Central memory CD4-positive, alpha-beta T cell (primary cell): ENCODE measurements at regions not wholly inside any gene's neighbourhood (a gene's known extent, or its start where the extent isn't known, plus 50 kb on each side); places are given as distances from the start of the nearest gene placed in this dataset.
"Not testable (repeated sequence)": the region's sequence is repeated elsewhere in the genome, so short reads cannot be mapped to it uniquely, and the experiment has no call there.

Experiments
- DNase-seq: peaks from one replicate; pipeline ENCODE4 v3.0.0; 2022

- DNase-seq, result no peak
Measured at GRCh38 chr12:68428211-68428610, 96.0 kb upstream of the MDM1 start.

- no peak for DNase-seq
Measured at GRCh38 chr12:68428724-68429501, 96.8 kb upstream of the MDM1 start.

GRCh38 chr12:68429696-68430095 is 97.5 kb upstream of the MDM1 start:
- no peak for DNase-seq

GRCh38 chr12:68431786-68432185 is 99.6 kb upstream of the MDM1 start:
- DNase-seq, result no peak

GRCh38 chr12:68432622-68433021 is 100.5 kb upstream of the MDM1 start:
- no peak for DNase-seq

- no peak for DNase-seq
Measured at GRCh38 chr12:68434391-68435298, 102.5 kb upstream of the MDM1 start.

GRCh38 chr12:68435299-68435637 is 103.1 kb upstream of the MDM1 start:
- DNase-seq, result no peak

GRCh38 chr12:68435816-68436215 is 103.7 kb upstream of the MDM1 start:
- DNase-seq, result no peak

GRCh38 chr12:68438601-68439000 is 106.4 kb upstream of the MDM1 start:
- DNase-seq, result no peak

- no peak for DNase-seq
Measured at GRCh38 chr12:68439368-68440045, 107.3 kb upstream of the MDM1 start.

GRCh38 chr12:68440068-68440581 is 108.0 kb upstream of the MDM1 start:
- no peak for DNase-seq

GRCh38 chr12:68441167-68441566 is 109.0 kb upstream of the MDM1 start:
- DNase-seq, result no peak

- not testable (repeated sequence) for DNase-seq
Measured at GRCh38 chr12:68442353-68442972, 110.3 kb upstream of the MDM1 start.

- not testable (repeated sequence) for DNase-seq
Measured at GRCh38 chr12:68443695-68444094, 111.5 kb upstream of the MDM1 start.

GRCh38 chr12:68445824-68446223 is 113.7 kb upstream of the MDM1 start:
- no peak for DNase-seq

GRCh38 chr12:68446384-68446783 is 114.2 kb upstream of the MDM1 start:
- no peak for DNase-seq

GRCh38 chr12:68446901-68447796 is 115.0 kb upstream of the MDM1 start:
- no peak for DNase-seq

- DNase-seq, result no peak
Measured at GRCh38 chr12:68447797-68448260, 115.7 kb upstream of the MDM1 start.

GRCh38 chr12:68449196-68449595 is 117.0 kb upstream of the MDM1 start:
- DNase-seq, result no peak

- DNase-seq, result no peak
Measured at GRCh38 chr12:68450947-68451260, 118.7 kb upstream of the MDM1 start.

- peak; percentile 32 for DNase-seq
Measured at GRCh38 chr12:68451261-68452077, 119.3 kb upstream of the MDM1 start.
